Caco-2 (cell line): ENCODE measurements at regions not wholly inside any gene's neighbourhood (a gene's known extent, or its start where the extent isn't known, plus 50 kb on each side); places are given as distances from the start of the nearest gene placed in this dataset.

Experiments
- BruUV-seq: library from RNA; stranded (reverse); fragments of 400-500 nt; replicated peaks from 2 replicates; lab custom pipeline; 2021; lab: Mats Ljungman, UMichigan
- CTCF ChIA-PET: fragments of 300-600 bp; sonication (Branson Sonifier 250); formaldehyde crosslinking; loops from one replicate; lab custom pipeline; 2022; ENCODE audit warnings: antibody characterized with exemption; lab: Charles Lee
- POLR2A ChIA-PET: fragments of 300-600 bp; sonication (Branson Sonifier 250); formaldehyde crosslinking; loops from one replicate; lab custom pipeline; 2022; ENCODE audit warnings: antibody characterized with exemption; lab: Charles Lee
- DNase-seq, 2 experiments: peaks; one replicate each; pipeline versions ENCODE4 v3.0.0 to v3.0.0-alpha.2; 2020 to 2022
- H3K27me3 ChIP-seq: replicated peaks from 2 replicates; pipeline ENCODE4 v1.6.0; 2011; ENCODE audit warnings: low read length; ENCODE audit not compliant: control insufficient read depth, insufficient read depth
- H3K36me3 ChIP-seq: 2 replicates; pipeline ENCODE4 v1.5.1; 2011; ENCODE audit warnings: low read length; ENCODE audit not compliant: control insufficient read depth, insufficient read depth
- H3K4me1 ChIP-seq: fragments of 250-450 bp; sonication (Bioruptor Pico); 2 replicates; pipeline ENCODE4 v1.5.1; 2020; ENCODE audit warnings: mild to moderate bottlenecking
- H3K4me3 ChIP-seq: 2 replicates; pipeline ENCODE4 v1.5.1; 2011; ENCODE audit warnings: low read depth, mild to moderate bottlenecking, control low read depth, low read length
- H3K9me3 ChIP-seq: fragments of 250-450 bp; sonication (Bioruptor Pico); 2 replicates; pipeline ENCODE4 v1.5.1; 2020; ENCODE audit warnings: mild to moderate bottlenecking, moderate library complexity
- H3K27ac Mint-ChIP-seq: one replicate; pipeline ENCODE4 v1.8.0; 2022; ENCODE audit warnings: mixed read lengths; ENCODE audit not compliant: unreplicated experiment
- H3K27me3 Mint-ChIP-seq: one replicate; pipeline ENCODE4 v1.8.0; 2022; ENCODE audit warnings: mixed read lengths; ENCODE audit not compliant: insufficient read depth, unreplicated experiment
- H3K36me3 Mint-ChIP-seq: one replicate; pipeline ENCODE4 v1.8.0; 2022; ENCODE audit warnings: mild to moderate bottlenecking, mixed read lengths; ENCODE audit not compliant: insufficient read depth, unreplicated experiment
- H3K4me1 Mint-ChIP-seq: one replicate; pipeline ENCODE4 v1.8.0; 2022; ENCODE audit warnings: low read depth, mixed read lengths; ENCODE audit not compliant: unreplicated experiment
- H3K4me3 Mint-ChIP-seq: one replicate; pipeline ENCODE4 v1.8.0; 2022; ENCODE audit warnings: mild to moderate bottlenecking, moderate library complexity, mixed read lengths; ENCODE audit not compliant: unreplicated experiment
- H3K9me3 Mint-ChIP-seq: one replicate; pipeline ENCODE4 v1.8.0; 2022; ENCODE audit warnings: mixed read lengths; ENCODE audit not compliant: unreplicated experiment
- intact Hi-C: fragments of 100-400 bp; cut with micrococcal nuclease; formaldehyde crosslinking; loops from one replicate; pipeline ENCODE4 v1.10.0; 2022; ENCODE audit not compliant: unreplicated experiment
- TF ChIP-seq, protein P1 (sequence below), 2 experiments: fragments of 200-600 bp in 1 of 2; IDR thresholded peaks; 1 replicate in 1 of 2; 2 replicates in 1 of 2; pipeline versions ENCODE4 v1.5.1 to v1.8.0; 2011 to 2022; ENCODE audit warnings: antibody characterized with exemption in 1 of 2, control low read depth in 1 of 2, inconsistent platforms in 1 of 2, low read depth in 1 of 2, low read length in 1 of 2, mild to moderate bottlenecking in 1 of 2, moderate library complexity in 1 of 2; ENCODE audit not compliant: insufficient read depth in 1 of 2, severe bottlenecking in 1 of 2, unreplicated experiment in 1 of 2

DNA sequence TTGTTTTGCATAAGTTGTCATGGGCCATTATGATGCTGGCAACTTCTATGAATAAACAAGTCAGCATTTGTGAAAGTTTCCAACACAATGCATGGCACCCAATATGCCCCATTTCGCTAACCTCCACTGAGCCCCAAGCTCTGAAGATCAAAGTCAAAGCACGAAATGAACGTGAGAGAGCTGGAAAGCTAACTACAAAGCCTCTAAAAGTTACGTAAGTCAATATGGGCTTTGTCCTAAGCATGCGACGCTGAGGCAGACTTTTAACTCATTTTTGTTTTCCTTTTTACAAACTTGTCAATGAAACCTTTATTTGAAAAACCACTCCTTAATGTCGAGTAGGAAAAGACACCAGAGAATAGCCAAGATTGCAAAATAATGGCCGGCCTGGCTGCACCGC, 131.6 kb upstream of the NUDT7 start:
- POLR2A ChIA-PET: no interaction called here
- Histone ChIP-seq H3K9me3 (no peaks in the 10 kb centered on the region), H3K27me3 (no peaks in the 10 kb centered on the region), H3K4me1 (no peaks in the 10 kb centered on the region), H3K36me3 (no peaks in the 10 kb centered on the region), H3K4me3 (no peak overlapping the region)
- BruUV-seq: no TSS peak
- Mint-ChIP-seq H3K27me3 (peaks cover 17% of the 10 kb centered on the region), H3K4me1 (no peaks in the 10 kb centered on the region), H3K36me3 (no peaks in the 10 kb centered on the region), H3K4me3 (no peak overlapping the region), H3K9me3 (no peaks in the 10 kb centered on the region), H3K27ac (no peak overlapping the region)
- TF ChIP-seq, protein P1, sequence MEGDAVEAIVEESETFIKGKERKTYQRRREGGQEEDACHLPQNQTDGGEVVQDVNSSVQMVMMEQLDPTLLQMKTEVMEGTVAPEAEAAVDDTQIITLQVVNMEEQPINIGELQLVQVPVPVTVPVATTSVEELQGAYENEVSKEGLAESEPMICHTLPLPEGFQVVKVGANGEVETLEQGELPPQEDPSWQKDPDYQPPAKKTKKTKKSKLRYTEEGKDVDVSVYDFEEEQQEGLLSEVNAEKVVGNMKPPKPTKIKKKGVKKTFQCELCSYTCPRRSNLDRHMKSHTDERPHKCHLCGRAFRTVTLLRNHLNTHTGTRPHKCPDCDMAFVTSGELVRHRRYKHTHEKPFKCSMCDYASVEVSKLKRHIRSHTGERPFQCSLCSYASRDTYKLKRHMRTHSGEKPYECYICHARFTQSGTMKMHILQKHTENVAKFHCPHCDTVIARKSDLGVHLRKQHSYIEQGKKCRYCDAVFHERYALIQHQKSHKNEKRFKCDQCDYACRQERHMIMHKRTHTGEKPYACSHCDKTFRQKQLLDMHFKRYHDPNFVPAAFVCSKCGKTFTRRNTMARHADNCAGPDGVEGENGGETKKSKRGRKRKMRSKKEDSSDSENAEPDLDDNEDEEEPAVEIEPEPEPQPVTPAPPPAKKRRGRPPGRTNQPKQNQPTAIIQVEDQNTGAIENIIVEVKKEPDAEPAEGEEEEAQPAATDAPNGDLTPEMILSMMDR (IDR thresholded peaks at IDR 0.05; ENCODE audit: insufficient read depth in 1 of 2, low read depth in 1 of 2, low read length in 1 of 2, severe bottlenecking in 1 of 2, unreplicated experiment in 1 of 2): no peak
- no peak for DNase-seq
- CTCF ChIA-PET: no interaction called here
- intact Hi-C loops: no loop called here

DNA sequence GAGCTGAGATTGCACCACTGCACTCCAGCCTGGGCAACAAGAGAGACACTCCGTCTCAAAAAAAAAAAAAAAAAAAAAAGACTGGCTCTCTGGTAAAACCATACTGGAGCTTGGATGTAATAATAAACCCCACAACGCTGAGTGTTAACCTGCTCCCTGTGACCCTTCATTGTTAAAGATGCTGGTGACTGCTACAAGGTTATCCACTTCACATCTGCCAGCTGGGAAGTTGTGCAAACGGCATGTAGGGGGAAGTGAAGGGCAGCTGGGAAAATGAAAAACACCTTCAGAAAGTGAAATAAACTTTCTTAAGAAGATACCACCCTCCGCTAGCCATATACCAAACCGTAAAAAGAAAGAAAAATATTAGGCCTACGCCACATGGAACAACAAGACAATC, 131.0 kb upstream of the NUDT7 start:
- Histone ChIP-seq H3K4me1 (no peaks in the 10 kb centered on the region), H3K27me3 (no peaks in the 10 kb centered on the region), H3K4me3 (no peak overlapping the region), H3K36me3 (no peaks in the 10 kb centered on the region), H3K9me3 (no peaks in the 10 kb centered on the region)
- no peaks in the 10 kb centered on the region for H3K36me3 Mint-ChIP-seq
- no peak overlapping the region for H3K4me3 Mint-ChIP-seq
- no peak overlapping the region for H3K27ac Mint-ChIP-seq
- DNase-seq: no peak
- no peaks in the 10 kb centered on the region for H3K9me3 Mint-ChIP-seq
- CTCF ChIA-PET: no interaction called here
- H3K4me1 Mint-ChIP-seq: no peaks in the 10 kb centered on the region
- POLR2A ChIA-PET: no interaction called here
- no TSS peak for BruUV-seq
- TF ChIP-seq, protein P1 (IDR thresholded peaks at IDR 0.05; ENCODE audit: insufficient read depth in 1 of 2, low read depth in 1 of 2, low read length in 1 of 2, severe bottlenecking in 1 of 2, unreplicated experiment in 1 of 2): no peak
- H3K27me3 Mint-ChIP-seq: peaks cover 18% of the 10 kb centered on the region
- intact Hi-C loops: no loop called here

DNA sequence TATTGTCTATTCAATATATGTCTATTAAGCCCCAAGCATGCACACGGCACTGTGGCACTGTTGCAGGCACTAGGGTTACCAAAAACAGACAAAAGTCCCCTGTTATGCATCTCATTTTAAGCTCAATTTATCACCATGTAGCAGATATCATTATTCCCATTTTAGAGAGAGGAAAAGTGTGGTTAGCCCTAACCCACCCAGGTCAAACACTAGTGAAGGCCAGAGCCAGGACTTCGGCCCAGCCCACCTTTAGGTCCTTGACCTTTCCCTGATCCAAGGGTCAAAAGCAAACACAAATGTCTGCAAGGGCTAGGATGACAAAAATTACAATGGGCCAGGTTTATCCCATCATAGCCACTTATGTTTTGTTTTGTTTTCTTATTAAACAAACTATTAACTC, 130.3 kb upstream of the NUDT7 start:
- TF ChIP-seq, protein P1 (IDR thresholded peaks at IDR 0.05; ENCODE audit: insufficient read depth in 1 of 2, low read depth in 1 of 2, low read length in 1 of 2, severe bottlenecking in 1 of 2, unreplicated experiment in 1 of 2): no peak
- BruUV-seq: no TSS peak
- no peak for DNase-seq
- Histone ChIP-seq H3K36me3 (no peaks in the 10 kb centered on the region), H3K9me3 (no peaks in the 10 kb centered on the region), H3K4me3 (no peak overlapping the region), H3K27me3 (no peaks in the 10 kb centered on the region), H3K4me1 (no peaks in the 10 kb centered on the region)
- no peaks in the 10 kb centered on the region for H3K4me1 Mint-ChIP-seq
- POLR2A ChIA-PET: no interaction called here
- peaks cover 25% of the 10 kb centered on the region for H3K27me3 Mint-ChIP-seq
- H3K27ac Mint-ChIP-seq: no peak overlapping the region
- no peaks in the 10 kb centered on the region for H3K9me3 Mint-ChIP-seq
- no peaks in the 10 kb centered on the region for H3K36me3 Mint-ChIP-seq
- intact Hi-C loops: no loop called here
- H3K4me3 Mint-ChIP-seq: no peak overlapping the region
- CTCF ChIA-PET: no interaction called here
